KMS-11 (cell line): ENCODE measurements at regions not wholly inside any gene's neighbourhood (a gene's known extent, or its start where the extent isn't known, plus 50 kb on each side); places are given as distances from the start of the nearest gene placed in this dataset.
"Not testable (repeated sequence)": the region's sequence is repeated elsewhere in the genome, so short reads cannot be mapped to it uniquely, and the experiment has no call there.

ENCODE experiments used
- H2AFZ ChIP-seq: fragments of 200-600 bp; sonication (generic); 2 replicates; pipeline ENCODE4 v1.6.1; 2016; ENCODE audit warnings: antibody characterized with exemption, mixed run types, low read depth
- H3K27ac ChIP-seq: fragments of 200-600 bp; sonication (generic); 2 replicates; pipeline ENCODE4 v1.6.1; 2016; ENCODE audit warnings: mild to moderate bottlenecking, mixed run types
- H3K27me3 ChIP-seq: fragments of 200-600 bp; sonication (generic); 2 replicates; pipeline ENCODE4 v1.6.1; 2017; ENCODE audit warnings: mild to moderate bottlenecking, low read depth, mixed run types, moderate library complexity; ENCODE audit not compliant: insufficient read depth
- H3K36me3 ChIP-seq: fragments of 200-600 bp; sonication (generic); 2 replicates; pipeline ENCODE4 v1.6.1; 2017; ENCODE audit warnings: mild to moderate bottlenecking, mixed run types; ENCODE audit not compliant: insufficient read depth
- H3K4me1 ChIP-seq: fragments of 200-600 bp; sonication (generic); 2 replicates; pipeline ENCODE4 v1.6.1; 2016; ENCODE audit warnings: mild to moderate bottlenecking, low read depth, mixed run types; ENCODE audit not compliant: poor library complexity, severe bottlenecking
- H3K4me2 ChIP-seq: fragments of 200-600 bp; sonication (generic); 2 replicates; pipeline ENCODE4 v1.7.0; 2016; ENCODE audit warnings: mild to moderate bottlenecking, mixed run types
- H3K4me3 ChIP-seq: fragments of 200-600 bp; sonication (generic); IDR thresholded peaks from 2 replicates; pipeline ENCODE4 v1.6.1; 2017; ENCODE audit warnings: low read depth, low read length, mixed read lengths; ENCODE audit not compliant: insufficient read depth
- H3K79me2 ChIP-seq: fragments of 200-600 bp; sonication (generic); 2 replicates; pipeline ENCODE4 v1.6.1; 2016; ENCODE audit warnings: low read depth, mixed run types; ENCODE audit not compliant: insufficient read depth
- H3K9ac ChIP-seq: fragments of 200-600 bp; sonication (generic); 2 replicates; pipeline ENCODE4 v1.6.1; 2016; ENCODE audit warnings: mild to moderate bottlenecking, mixed run types
- H4K20me1 ChIP-seq: fragments of 200-600 bp; sonication (generic); 2 replicates; pipeline ENCODE4 v1.6.1; 2016; ENCODE audit warnings: mild to moderate bottlenecking, mixed run types; ENCODE audit not compliant: insufficient read depth
- CTCF ChIP-seq: fragments of 200-600 bp; sonication (generic); conservative IDR thresholded peaks from 2 replicates; pipeline ENCODE4 v1.6.1; 2017; ENCODE audit warnings: low read depth, mild to moderate bottlenecking, antibody characterized with exemption, low read length, moderate library complexity, mixed read lengths

GRCh38 chr3:139110072-139110830 lies 65.6 kb upstream of the PRR23C start:
- no peak for TF ChIP-seq CTCF
- peak overlapping the region; percentile 49; the same call in 1 of the 2 replicates for H2AFZ ChIP-seq
- H3K27ac ChIP-seq, result no peak overlapping the region
- peaks cover 36% of the 10 kb centered on the region for H3K4me1 ChIP-seq
- H3K4me2 ChIP-seq, result peak overlapping the region; percentile 53
- no peak overlapping the region; the same call in 1 of the 2 replicates for H3K9ac ChIP-seq
- no peaks in the 10 kb centered on the region for H3K36me3 ChIP-seq
- H3K4me3 ChIP-seq, result peak overlapping the region; percentile 73
- no peaks in the 10 kb centered on the region for H3K79me2 ChIP-seq
- H4K20me1 ChIP-seq, result no peaks in the 10 kb centered on the region
- no peaks in the 10 kb centered on the region for H3K27me3 ChIP-seq

GRCh38 chr3:139110929-139111328 lies 66.2 kb upstream of the PRR23C start:
- not testable (repeated sequence) for H4K20me1 ChIP-seq, H2AFZ ChIP-seq, H3K36me3 ChIP-seq, H3K9ac ChIP-seq, H3K27me3 ChIP-seq, H3K79me2 ChIP-seq, H3K27ac ChIP-seq
- Histone ChIP-seq H3K4me3 (peak overlapping the region; percentile 59), H3K4me1 (peaks cover 36% of the 10 kb centered on the region), H3K4me2 (peak overlapping the region; percentile 53)

- H2AFZ ChIP-seq, result peak overlapping the region; percentile 59; the same call in 1 of the 2 replicates
- H3K4me2 ChIP-seq, result peak overlapping the region; percentile 53
- H3K9ac ChIP-seq, result no peak overlapping the region
Measured at GRCh38 chr3:139111392-139112229, 66.9 kb upstream of the PRR23C start.

GRCh38 chr3:139112230-139112558 lies 67.5 kb upstream of the PRR23C start:
- Histone ChIP-seq H3K36me3 (no peaks in the 10 kb centered on the region), H3K4me1 (peaks cover 36% of the 10 kb centered on the region), H3K4me3 (no peak overlapping the region), H4K20me1 (no peaks in the 10 kb centered on the region), H3K27ac (no peak overlapping the region), H3K27me3 (no peaks in the 10 kb centered on the region), H3K4me2 (peak overlapping the region; percentile 53), H2AFZ (peak overlapping the region; percentile 59; the same call in 1 of the 2 replicates), H3K79me2 (no peaks in the 10 kb centered on the region), H3K9ac (no peak overlapping the region)
- no peak for TF ChIP-seq CTCF

More at GRCh38 chr3:139111392-139112229, 66.9 kb upstream of the PRR23C start:
- TF ChIP-seq CTCF, result peak; percentile 85
- no peaks in the 10 kb centered on the region for H3K79me2 ChIP-seq
- H4K20me1 ChIP-seq, result no peaks in the 10 kb centered on the region
- H3K27me3 ChIP-seq, result no peaks in the 10 kb centered on the region
- H3K27ac ChIP-seq, result no peak overlapping the region
- no peaks in the 10 kb centered on the region for H3K36me3 ChIP-seq
- H3K4me3 ChIP-seq, result no peak overlapping the region
- peaks cover 36% of the 10 kb centered on the region for H3K4me1 ChIP-seq
